ENCODE measurements at regions not wholly inside any gene's neighbourhood (a gene's known extent, or its start where the extent isn't known, plus 50 kb on each side); places are given as distances from the start of the nearest gene placed in this dataset.

DNA sequence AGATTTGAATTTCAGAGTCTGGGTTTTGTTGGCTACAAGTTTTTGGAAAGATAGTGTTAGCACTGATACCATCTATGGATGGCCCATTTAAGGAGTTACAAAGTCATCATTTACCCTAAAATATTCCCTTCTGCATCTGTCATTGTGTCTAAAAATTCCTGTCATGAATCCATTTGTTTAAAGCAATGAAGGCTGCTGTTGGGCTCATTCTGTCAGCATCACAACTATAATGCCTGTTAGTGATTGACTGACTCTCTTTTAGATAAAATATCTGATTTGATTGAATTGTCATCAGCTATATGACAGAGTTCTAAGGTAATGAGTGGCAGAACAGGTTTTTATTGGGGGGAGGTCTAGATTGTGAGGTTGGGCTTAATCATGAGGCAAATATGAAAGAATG, 167.6 kb upstream of the IMPG1 start:
- Mint-ChIP-seq H3K4me3 (ENCODE audit: unreplicated experiment) (no peak overlapping the region), H3K27me3 (ENCODE audit: low read depth) (no peaks in the 10 kb centered on the region), H3K4me1 (ENCODE audit: low read depth) (no peaks in the 10 kb centered on the region), H3K9me3 (ENCODE audit: low read depth) (peaks cover 23% of the 10 kb centered on the region), H3K27ac (ENCODE audit: unreplicated experiment) (no peak overlapping the region), H3K36me3 (ENCODE audit: low read depth) (no peaks in the 10 kb centered on the region)
- TF ChIP-seq, protein P1, sequence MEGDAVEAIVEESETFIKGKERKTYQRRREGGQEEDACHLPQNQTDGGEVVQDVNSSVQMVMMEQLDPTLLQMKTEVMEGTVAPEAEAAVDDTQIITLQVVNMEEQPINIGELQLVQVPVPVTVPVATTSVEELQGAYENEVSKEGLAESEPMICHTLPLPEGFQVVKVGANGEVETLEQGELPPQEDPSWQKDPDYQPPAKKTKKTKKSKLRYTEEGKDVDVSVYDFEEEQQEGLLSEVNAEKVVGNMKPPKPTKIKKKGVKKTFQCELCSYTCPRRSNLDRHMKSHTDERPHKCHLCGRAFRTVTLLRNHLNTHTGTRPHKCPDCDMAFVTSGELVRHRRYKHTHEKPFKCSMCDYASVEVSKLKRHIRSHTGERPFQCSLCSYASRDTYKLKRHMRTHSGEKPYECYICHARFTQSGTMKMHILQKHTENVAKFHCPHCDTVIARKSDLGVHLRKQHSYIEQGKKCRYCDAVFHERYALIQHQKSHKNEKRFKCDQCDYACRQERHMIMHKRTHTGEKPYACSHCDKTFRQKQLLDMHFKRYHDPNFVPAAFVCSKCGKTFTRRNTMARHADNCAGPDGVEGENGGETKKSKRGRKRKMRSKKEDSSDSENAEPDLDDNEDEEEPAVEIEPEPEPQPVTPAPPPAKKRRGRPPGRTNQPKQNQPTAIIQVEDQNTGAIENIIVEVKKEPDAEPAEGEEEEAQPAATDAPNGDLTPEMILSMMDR (IDR thresholded peaks at IDR 0.05): no peak
- DNase-seq (ENCODE audit: low spot score): no peak

DNA sequence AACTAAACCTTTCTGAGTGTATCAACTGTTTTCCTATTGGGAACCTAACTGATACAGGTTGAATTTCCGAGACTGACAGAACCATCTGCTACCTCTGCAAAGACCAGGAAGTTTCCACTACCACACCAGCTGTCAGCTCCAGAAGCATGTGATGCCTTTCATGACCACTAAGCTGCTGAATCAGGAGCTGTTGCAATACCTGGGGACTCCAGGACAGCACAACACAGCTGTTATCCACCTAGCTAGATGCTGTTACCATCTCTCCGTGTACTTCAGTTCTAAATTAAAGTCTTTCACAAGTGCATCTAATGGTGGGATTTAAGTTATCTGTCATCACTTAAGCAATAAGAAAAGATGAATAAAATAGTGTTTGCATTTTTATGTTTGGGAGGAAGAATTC, 158.2 kb upstream of the IMPG1 start:
- no peaks in the 10 kb centered on the region for H3K27me3 Mint-ChIP-seq (ENCODE audit: low read depth)
- no peak overlapping the region for H3K4me3 Mint-ChIP-seq (ENCODE audit: unreplicated experiment)
- H3K36me3 Mint-ChIP-seq (ENCODE audit: low read depth): no peaks in the 10 kb centered on the region
- TF ChIP-seq, protein P1 (IDR thresholded peaks at IDR 0.05): no peak
- H3K9me3 Mint-ChIP-seq (ENCODE audit: low read depth): peaks cover 2% of the 10 kb centered on the region
- no peaks in the 10 kb centered on the region for H3K4me1 Mint-ChIP-seq (ENCODE audit: low read depth)
- H3K27ac Mint-ChIP-seq (ENCODE audit: unreplicated experiment): no peak overlapping the region
- no peak for DNase-seq (ENCODE audit: low spot score)

DNA sequence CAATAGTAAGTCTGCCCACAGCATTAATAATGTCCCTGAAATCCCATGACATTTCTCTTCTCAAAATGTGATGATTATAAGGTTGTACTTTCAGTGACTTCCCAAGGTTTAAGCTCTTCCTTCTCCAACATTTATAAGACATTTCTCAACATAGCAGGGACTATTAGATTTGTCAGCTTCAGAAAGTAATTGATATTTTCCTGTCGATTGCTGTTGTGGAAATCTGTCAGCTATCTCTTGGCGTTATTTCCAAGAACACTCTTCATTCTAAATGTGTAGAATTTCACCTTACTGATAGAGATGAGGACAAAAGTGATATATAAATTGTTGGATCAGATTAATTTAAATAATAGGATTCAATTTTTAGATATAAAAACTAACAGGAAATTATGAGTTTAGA, 149.7 kb upstream of the IMPG1 start:
- TF ChIP-seq, protein P1 (IDR thresholded peaks at IDR 0.05): no peak
- no peaks in the 10 kb centered on the region for H3K36me3 Mint-ChIP-seq (ENCODE audit: low read depth)
- no peak overlapping the region for H3K27ac Mint-ChIP-seq (ENCODE audit: unreplicated experiment)
- DNase-seq (ENCODE audit: low spot score): no peak
- peaks cover 3% of the 10 kb centered on the region for H3K27me3 Mint-ChIP-seq (ENCODE audit: low read depth)
- H3K4me1 Mint-ChIP-seq (ENCODE audit: low read depth): no peaks in the 10 kb centered on the region
- no peak overlapping the region for H3K4me3 Mint-ChIP-seq (ENCODE audit: unreplicated experiment)
- no peaks in the 10 kb centered on the region for H3K9me3 Mint-ChIP-seq (ENCODE audit: low read depth)

DNA sequence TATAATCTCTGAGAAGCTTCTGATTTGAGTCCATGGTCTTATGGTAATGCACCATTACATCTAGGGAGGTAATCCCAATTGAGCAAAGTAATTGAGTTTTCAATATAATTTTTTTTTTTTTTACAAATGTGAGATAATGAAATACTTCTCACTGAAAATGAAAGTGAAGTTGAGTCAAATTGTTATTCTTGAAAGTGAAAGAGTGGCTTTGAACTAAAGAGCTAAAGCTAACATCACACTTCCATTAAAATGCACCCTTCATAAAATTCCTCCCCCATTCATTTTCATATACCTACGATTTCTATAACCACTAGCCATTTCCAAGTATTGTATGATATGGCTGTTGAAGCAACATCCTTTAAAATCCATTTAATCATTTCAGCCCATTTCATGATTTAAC, 149.1 kb upstream of the IMPG1 start:
- H3K4me1 Mint-ChIP-seq (ENCODE audit: low read depth): no peaks in the 10 kb centered on the region
- TF ChIP-seq, protein P1 (IDR thresholded peaks at IDR 0.05): no peak
- no peak overlapping the region for H3K27ac Mint-ChIP-seq (ENCODE audit: unreplicated experiment)
- no peaks in the 10 kb centered on the region for H3K9me3 Mint-ChIP-seq (ENCODE audit: low read depth)
- H3K27me3 Mint-ChIP-seq (ENCODE audit: low read depth): peaks cover 3% of the 10 kb centered on the region
- no peaks in the 10 kb centered on the region for H3K36me3 Mint-ChIP-seq (ENCODE audit: low read depth)
- no peak overlapping the region for H3K4me3 Mint-ChIP-seq (ENCODE audit: unreplicated experiment)
- no peak for DNase-seq (ENCODE audit: low spot score)

DNA sequence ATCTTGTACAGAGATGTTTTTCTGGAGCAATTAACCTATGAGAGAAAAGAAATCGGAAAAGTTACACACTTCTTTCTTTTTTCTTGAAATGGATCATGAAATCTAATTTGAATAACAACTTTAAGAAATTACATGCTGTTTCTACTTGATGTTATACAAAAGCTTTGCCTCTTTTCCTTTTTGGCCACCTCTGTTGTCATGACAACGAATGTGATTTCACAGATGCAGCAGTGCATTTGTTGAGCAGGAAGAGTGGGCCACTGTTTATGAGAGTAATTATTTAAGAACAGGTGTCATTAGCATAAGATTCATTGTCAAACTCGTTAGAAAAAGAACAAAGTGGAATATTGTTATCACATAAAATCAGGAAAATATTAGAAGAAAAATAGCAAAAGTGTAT, 148.3 kb upstream of the IMPG1 start:
- peaks cover 3% of the 10 kb centered on the region for H3K27me3 Mint-ChIP-seq (ENCODE audit: low read depth)
- H3K4me3 Mint-ChIP-seq (ENCODE audit: unreplicated experiment): no peak overlapping the region
- H3K36me3 Mint-ChIP-seq (ENCODE audit: low read depth): no peaks in the 10 kb centered on the region

More for the DNA sequence above, 148.3 kb upstream of the IMPG1 start:
- no peak for DNase-seq (ENCODE audit: low spot score)
- TF ChIP-seq, protein P1 (IDR thresholded peaks at IDR 0.05): no peak
- no peaks in the 10 kb centered on the region for H3K9me3 Mint-ChIP-seq (ENCODE audit: low read depth)
- no peak overlapping the region for H3K27ac Mint-ChIP-seq (ENCODE audit: unreplicated experiment)
- H3K4me1 Mint-ChIP-seq (ENCODE audit: low read depth): no peaks in the 10 kb centered on the region
